ENCODE measurements at regions not wholly inside any gene's neighbourhood (a gene's known extent, or its start where the extent isn't known, plus 50 kb on each side); places are given as distances from the start of the nearest gene placed in this dataset.

DNA sequence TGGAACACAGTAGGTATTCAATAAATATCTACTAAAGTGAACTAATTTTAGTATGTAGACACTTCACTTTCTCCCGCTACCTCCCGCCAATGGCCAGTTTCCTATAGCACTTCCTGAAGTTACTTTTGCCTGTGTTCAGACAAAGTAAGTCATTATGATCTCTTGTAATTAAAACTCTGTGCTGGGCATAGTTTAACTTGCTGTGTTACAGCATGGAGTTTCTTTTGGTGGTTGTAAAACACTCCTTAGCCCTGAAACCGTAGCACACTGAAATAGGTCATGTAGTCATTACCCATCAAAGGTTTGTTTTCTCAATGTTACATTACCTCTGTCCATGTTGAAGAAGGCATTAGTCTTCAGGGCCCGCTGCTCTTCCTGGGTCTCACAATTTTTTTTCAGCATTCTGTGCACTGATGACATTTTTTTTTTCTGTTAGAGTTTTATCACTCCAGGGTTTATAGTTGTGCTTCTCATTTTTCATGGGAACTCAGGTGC, 54.0 kb upstream of the CENPW start (continued):
- TF ChIP-seq, protein P1, sequence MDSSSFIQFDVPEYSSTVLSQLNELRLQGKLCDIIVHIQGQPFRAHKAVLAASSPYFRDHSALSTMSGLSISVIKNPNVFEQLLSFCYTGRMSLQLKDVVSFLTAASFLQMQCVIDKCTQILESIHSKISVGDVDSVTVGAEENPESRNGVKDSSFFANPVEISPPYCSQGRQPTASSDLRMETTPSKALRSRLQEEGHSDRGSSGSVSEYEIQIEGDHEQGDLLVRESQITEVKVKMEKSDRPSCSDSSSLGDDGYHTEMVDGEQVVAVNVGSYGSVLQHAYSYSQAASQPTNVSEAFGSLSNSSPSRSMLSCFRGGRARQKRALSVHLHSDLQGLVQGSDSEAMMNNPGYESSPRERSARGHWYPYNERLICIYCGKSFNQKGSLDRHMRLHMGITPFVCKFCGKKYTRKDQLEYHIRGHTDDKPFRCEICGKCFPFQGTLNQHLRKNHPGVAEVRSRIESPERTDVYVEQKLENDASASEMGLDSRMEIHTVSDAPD (CRISPR knock-in tag; IDR thresholded peaks at IDR 0.05) = no peak
- TF ChIP-seq GATA2 (CRISPR knock-in tag; IDR thresholded peaks at IDR 0.05) (no peak), ZFPM2 (CRISPR knock-in tag; IDR thresholded peaks at IDR 0.05) (no peak), TCF7 (IDR thresholded peaks at IDR 0.05; ENCODE audit: borderline replicate concordance) (no peak), PTBP1 (IDR thresholded peaks at IDR 0.05; ENCODE audit: low read depth, low read length) (no peak), ZNF551 (CRISPR knock-in tag; IDR thresholded peaks at IDR 0.05) (no peak)
- TF ChIP-seq, protein P2, sequence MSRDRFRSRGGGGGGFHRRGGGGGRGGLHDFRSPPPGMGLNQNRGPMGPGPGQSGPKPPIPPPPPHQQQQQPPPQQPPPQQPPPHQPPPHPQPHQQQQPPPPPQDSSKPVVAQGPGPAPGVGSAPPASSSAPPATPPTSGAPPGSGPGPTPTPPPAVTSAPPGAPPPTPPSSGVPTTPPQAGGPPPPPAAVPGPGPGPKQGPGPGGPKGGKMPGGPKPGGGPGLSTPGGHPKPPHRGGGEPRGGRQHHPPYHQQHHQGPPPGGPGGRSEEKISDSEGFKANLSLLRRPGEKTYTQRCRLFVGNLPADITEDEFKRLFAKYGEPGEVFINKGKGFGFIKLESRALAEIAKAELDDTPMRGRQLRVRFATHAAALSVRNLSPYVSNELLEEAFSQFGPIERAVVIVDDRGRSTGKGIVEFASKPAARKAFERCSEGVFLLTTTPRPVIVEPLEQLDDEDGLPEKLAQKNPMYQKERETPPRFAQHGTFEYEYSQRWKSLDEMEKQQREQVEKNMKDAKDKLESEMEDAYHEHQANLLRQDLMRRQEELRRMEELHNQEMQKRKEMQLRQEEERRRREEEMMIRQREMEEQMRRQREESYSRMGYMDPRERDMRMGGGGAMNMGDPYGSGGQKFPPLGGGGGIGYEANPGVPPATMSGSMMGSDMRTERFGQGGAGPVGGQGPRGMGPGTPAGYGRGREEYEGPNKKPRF (IDR thresholded peaks at IDR 0.05; ENCODE audit: low read depth, low read length) = no peak
- TF ChIP-seq, protein P3, sequence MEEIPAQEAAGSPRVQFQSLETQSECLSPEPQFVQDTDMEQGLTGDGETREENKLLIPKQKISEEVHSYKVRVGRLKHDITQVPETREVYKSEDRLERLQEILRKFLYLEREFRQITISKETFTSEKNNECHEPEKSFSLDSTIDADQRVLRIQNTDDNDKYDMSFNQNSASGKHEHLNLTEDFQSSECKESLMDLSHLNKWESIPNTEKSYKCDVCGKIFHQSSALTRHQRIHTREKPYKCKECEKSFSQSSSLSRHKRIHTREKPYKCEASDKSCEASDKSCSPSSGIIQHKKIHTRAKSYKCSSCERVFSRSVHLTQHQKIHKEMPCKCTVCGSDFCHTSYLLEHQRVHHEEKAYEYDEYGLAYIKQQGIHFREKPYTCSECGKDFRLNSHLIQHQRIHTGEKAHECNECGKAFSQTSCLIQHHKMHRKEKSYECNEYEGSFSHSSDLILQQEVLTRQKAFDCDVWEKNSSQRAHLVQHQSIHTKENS (CRISPR knock-in tag; IDR thresholded peaks at IDR 0.05) = no peak
- TF ChIP-seq, protein P4, sequence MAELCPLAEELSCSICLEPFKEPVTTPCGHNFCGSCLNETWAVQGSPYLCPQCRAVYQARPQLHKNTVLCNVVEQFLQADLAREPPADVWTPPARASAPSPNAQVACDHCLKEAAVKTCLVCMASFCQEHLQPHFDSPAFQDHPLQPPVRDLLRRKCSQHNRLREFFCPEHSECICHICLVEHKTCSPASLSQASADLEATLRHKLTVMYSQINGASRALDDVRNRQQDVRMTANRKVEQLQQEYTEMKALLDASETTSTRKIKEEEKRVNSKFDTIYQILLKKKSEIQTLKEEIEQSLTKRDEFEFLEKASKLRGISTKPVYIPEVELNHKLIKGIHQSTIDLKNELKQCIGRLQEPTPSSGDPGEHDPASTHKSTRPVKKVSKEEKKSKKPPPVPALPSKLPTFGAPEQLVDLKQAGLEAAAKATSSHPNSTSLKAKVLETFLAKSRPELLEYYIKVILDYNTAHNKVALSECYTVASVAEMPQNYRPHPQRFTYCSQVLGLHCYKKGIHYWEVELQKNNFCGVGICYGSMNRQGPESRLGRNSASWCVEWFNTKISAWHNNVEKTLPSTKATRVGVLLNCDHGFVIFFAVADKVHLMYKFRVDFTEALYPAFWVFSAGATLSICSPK (IDR thresholded peaks at IDR 0.05; ENCODE audit: borderline replicate concordance) = no peak
- TF ChIP-seq, protein P5, sequence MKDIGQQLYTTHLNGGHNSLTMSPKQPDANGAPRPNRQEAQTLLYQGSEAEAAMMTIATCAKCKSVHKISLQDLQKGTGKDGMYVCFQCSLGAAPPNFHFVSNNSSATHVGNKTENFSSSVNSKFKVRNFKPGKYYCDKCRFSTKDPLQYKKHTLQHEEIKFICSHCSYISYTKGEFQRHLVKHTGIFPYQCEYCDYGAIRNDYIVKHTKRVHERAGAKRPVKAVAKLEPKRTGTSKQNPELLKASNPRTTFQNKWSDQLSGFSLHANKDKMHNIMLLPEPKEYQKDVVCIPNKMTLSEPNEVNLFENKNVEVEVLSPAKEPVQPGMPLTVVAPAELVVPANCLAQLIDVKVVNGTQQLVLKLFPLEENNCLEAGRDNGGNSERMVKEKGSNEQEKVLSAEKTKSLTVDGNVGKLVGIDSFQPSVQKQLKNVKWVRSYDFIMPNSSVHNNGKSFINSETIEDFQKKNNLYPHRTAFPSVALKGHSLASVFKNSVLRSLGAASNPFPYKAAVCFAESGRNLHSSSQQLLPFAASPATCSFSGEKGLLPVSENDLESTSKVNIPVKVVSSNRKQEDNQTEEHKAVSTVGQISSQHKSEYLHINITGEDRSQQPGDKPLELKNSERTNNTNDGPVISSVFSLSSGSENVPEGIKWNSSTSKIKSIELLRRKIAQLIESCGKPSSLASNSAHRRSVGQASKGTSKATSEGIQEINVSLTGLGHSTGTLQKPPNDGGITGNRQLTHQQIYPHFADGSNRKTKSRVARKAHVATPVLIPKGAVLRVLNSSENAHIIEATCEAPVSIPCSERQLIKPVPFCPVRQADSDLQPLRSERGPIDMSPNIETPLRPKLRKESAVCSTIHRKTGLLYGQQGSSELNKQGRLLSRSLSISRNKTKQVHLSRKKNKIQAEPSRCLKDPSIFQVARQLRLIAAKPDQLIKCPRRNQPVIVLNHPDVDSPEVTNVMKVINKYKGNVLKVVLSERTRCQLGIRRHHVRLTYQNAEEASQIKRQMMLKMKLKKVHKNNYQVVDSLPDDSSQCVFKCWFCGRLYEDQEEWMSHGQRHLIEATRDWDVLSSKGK (CRISPR knock-in tag; IDR thresholded peaks at IDR 0.05) = no peak
